Type B pancreatic cell (in vitro differentiated cells): ENCODE measurements at regions not wholly inside any gene's neighbourhood (a gene's known extent, or its start where the extent isn't known, plus 50 kb on each side); places are given as distances from the start of the nearest gene placed in this dataset.

ENCODE experiments used
- DNase-seq: peaks from one replicate; pipeline ENCODE4 v3.0.0; 2021; ENCODE audit warnings: mixed read lengths; ENCODE audit not compliant: unreplicated experiment; ENCODE audit errors: extremely low spot score
- H3K27ac Mint-ChIP-seq: 2 replicates; pipeline ENCODE4 v1.8.0; 2021; ENCODE audit warnings: mild to moderate bottlenecking, mixed read lengths
- H3K27me3 Mint-ChIP-seq: 2 replicates; pipeline ENCODE4 v1.8.0; 2021; ENCODE audit warnings: mixed read lengths
- H3K36me3 Mint-ChIP-seq: 2 replicates; pipeline ENCODE4 v1.8.0; 2021; ENCODE audit warnings: mixed read lengths
- H3K4me1 Mint-ChIP-seq: one replicate; pipeline ENCODE4 v1.8.0; 2021; ENCODE audit warnings: mixed read lengths; ENCODE audit not compliant: unreplicated experiment
- H3K4me3 Mint-ChIP-seq: 2 replicates; pipeline ENCODE4 v1.8.0; 2021; ENCODE audit warnings: mild to moderate bottlenecking, mixed read lengths
- H3K9me3 Mint-ChIP-seq: 2 replicates; pipeline ENCODE4 v1.8.0; 2021; ENCODE audit warnings: mixed read lengths
- CTCF ChIP-seq: fragments of 200-600 bp; sonication (generic); conservative IDR thresholded peaks from 2 replicates; pipeline ENCODE4 v1.5.0; 2021; ENCODE audit warnings: antibody characterized with exemption, mild to moderate bottlenecking

DNA sequence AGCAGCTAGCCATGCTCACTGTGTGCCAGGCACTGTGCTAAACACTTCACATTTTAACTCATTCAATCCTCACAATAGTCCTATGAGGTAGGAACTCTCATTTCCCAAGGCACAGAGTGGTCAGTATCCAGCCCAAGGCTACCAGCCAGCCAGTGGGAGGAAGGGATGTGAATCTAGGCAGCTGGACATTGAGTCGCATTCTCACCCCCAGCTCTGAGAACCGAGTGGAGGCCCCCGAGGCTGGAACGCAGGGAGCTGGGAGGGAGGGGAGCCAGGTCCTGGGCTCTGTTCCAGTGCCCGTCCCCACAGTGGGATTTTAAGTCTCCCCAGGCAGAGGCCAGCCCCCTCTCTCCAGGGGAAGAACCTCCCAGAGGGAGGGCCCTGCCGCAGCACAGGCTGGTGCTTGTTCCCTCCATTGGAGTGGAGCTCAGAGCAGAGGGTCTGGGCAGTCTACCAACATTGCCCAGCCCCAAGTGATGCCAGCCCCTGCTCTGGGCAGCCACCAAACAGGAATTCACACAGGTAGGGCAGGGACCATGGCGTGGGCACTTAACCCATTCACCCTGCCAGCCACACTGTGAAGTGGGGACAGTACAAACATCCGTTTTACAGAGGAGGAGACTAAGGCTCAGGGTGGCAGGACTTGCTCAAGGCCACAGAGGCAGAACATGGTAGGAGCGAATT, 131.3 kb downstream of the CEBPB start:
- Mint-ChIP-seq H3K36me3 (peaks cover 3% of the 10 kb centered on the region), H3K27ac (no peak overlapping the region), H3K9me3 (no peaks in the 10 kb centered on the region), H3K4me1 (peaks cover 12% of the 10 kb centered on the region), H3K4me3 (no peak overlapping the region), H3K27me3 (peaks cover 7% of the 10 kb centered on the region)
- DNase-seq = no peak
- no peak for TF ChIP-seq CTCF

- H3K36me3 Mint-ChIP-seq = peaks cover 3% of the 10 kb centered on the region
- no peak overlapping the region for H3K4me3 Mint-ChIP-seq
- no peak overlapping the region for H3K27ac Mint-ChIP-seq
- DNase-seq = no peak
- peaks cover 12% of the 10 kb centered on the region for H3K4me1 Mint-ChIP-seq
- no peaks in the 10 kb centered on the region for H3K9me3 Mint-ChIP-seq
- peaks cover 7% of the 10 kb centered on the region for H3K27me3 Mint-ChIP-seq
- TF ChIP-seq CTCF = no peak
Observed at GRCh38 chr20:50322703-50323131, 132.1 kb downstream of the CEBPB start.

- no peak for TF ChIP-seq CTCF
- DNase-seq = no peak
- no peak overlapping the region for H3K4me3 Mint-ChIP-seq
- no peaks in the 10 kb centered on the region for H3K9me3 Mint-ChIP-seq
- H3K27ac Mint-ChIP-seq = no peak overlapping the region
- peaks cover 3% of the 10 kb centered on the region for H3K36me3 Mint-ChIP-seq
- peaks cover 6% of the 10 kb centered on the region for H3K27me3 Mint-ChIP-seq
- H3K4me1 Mint-ChIP-seq = peaks cover 12% of the 10 kb centered on the region
Observed at GRCh38 chr20:50323209-50323608, 132.6 kb downstream of the CEBPB start.

GRCh38 chr20:50323777-50324775, 133.4 kb downstream of the CEBPB start:
- DNase-seq = no peak
- no peak overlapping the region for H3K27ac Mint-ChIP-seq
- peaks cover 4% of the 10 kb centered on the region for H3K27me3 Mint-ChIP-seq
- no peaks in the 10 kb centered on the region for H3K9me3 Mint-ChIP-seq
- no peak overlapping the region for H3K4me3 Mint-ChIP-seq
- TF ChIP-seq CTCF = no peak
- peaks cover 3% of the 10 kb centered on the region for H3K36me3 Mint-ChIP-seq
- H3K4me1 Mint-ChIP-seq = peaks cover 12% of the 10 kb centered on the region

DNA sequence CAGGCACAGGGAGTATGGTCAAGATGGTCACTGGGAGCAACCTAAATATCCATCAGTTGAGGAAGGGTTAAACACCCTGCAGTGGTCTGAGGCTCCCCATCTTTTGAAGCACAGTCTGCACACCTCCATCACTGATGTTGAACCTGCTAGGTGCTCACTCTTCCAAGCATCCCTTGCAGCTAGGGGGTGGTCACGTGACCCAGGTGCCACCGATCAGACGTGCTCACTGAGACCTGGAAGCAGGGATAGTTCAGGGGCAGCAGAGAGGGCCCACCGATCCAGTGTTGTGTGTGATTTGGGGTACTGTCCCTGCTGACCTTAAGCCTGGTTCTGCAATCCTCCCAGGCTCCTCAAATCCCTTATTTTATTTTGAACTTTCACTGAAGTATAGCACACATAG, 134.6 kb downstream of the CEBPB start:
- peaks cover 3% of the 10 kb centered on the region for H3K36me3 Mint-ChIP-seq
- peaks cover 4% of the 10 kb centered on the region for H3K27me3 Mint-ChIP-seq
- H3K27ac Mint-ChIP-seq = no peak overlapping the region
- no peak for TF ChIP-seq CTCF
- DNase-seq = no peak
- H3K9me3 Mint-ChIP-seq = no peaks in the 10 kb centered on the region
- H3K4me3 Mint-ChIP-seq = no peak overlapping the region
- peaks cover 18% of the 10 kb centered on the region for H3K4me1 Mint-ChIP-seq
